Erythroblast (primary cell): ENCODE measurements at regions not wholly inside any gene's neighbourhood (a gene's known extent, or its start where the extent isn't known, plus 50 kb on each side); places are given as distances from the start of the nearest gene placed in this dataset.

ENCODE experiments used
- GATA1 ChIP-seq: IDR thresholded peaks from 2 replicates; pipeline ENCODE4 v1.6.1; 2011; ENCODE audit warnings: low read depth, mild to moderate bottlenecking, control low read depth, low read length, moderate library complexity
- POLR2A ChIP-seq: IDR thresholded peaks from 2 replicates; pipeline ENCODE4 v1.6.1; 2011; ENCODE audit warnings: mild to moderate bottlenecking, low read length

- TF ChIP-seq POLR2A (no peak), GATA1 (no peak)
Observed at GRCh38 chr12:60271816-60272215, 676.0 kb downstream of the SLC16A7 start.
